Activated T-helper 17 cell treated with anti-CD3 and anti-CD28 coated beads, Interleukin-2, amount 50 U/mL, for 72 hours (primary cell): ENCODE measurements at regions not wholly inside any gene's neighbourhood (a gene's known extent, or its start where the extent isn't known, plus 50 kb on each side); places are given as distances from the start of the nearest gene placed in this dataset.
"Not testable (repeated sequence)": the region's sequence is repeated elsewhere in the genome, so short reads cannot be mapped to it uniquely, and the experiment has no call there.

ENCODE experiments used
- ATAC-seq: fragments of 150-1000 bp; cut with Tn5 transposase; replicated peaks from 2 replicates; pipeline ENCODE4 v1.10.0; 2021; ENCODE audit warnings: mild to moderate bottlenecking, moderate library complexity
- H3K27ac Mint-ChIP-seq: one replicate; pipeline ENCODE4 v1.8.0; 2022; ENCODE audit warnings: mixed read lengths
- H3K27me3 Mint-ChIP-seq: one replicate; pipeline ENCODE4 v1.8.0; 2022; ENCODE audit warnings: mixed read lengths
- H3K36me3 Mint-ChIP-seq: one replicate; pipeline ENCODE4 v1.8.0; 2022; ENCODE audit warnings: low read depth, mild to moderate bottlenecking, mixed read lengths
- H3K4me1 Mint-ChIP-seq: one replicate; pipeline ENCODE4 v1.8.0; 2022; ENCODE audit warnings: mixed read lengths
- H3K4me3 Mint-ChIP-seq: one replicate; pipeline ENCODE4 v1.8.0; 2022; ENCODE audit warnings: mild to moderate bottlenecking, mixed read lengths
- H3K9me3 Mint-ChIP-seq: one replicate; pipeline ENCODE4 v1.8.0; 2022; ENCODE audit warnings: mixed read lengths

GRCh38 chr12:14032191-14032590, 50.8 kb upstream of the GRIN2B start:
- not testable (repeated sequence) for H3K27ac Mint-ChIP-seq, ATAC-seq, H3K4me1 Mint-ChIP-seq, H3K4me3 Mint-ChIP-seq, H3K36me3 Mint-ChIP-seq, H3K27me3 Mint-ChIP-seq, H3K9me3 Mint-ChIP-seq

- Mint-ChIP-seq H3K9me3 (peaks cover 5% of the 10 kb centered on the region), H3K36me3 (no peaks in the 10 kb centered on the region), H3K27me3 (peaks cover 11% of the 10 kb centered on the region), H3K4me1 (no peaks in the 10 kb centered on the region), H3K27ac (no peak overlapping the region), H3K4me3 (no peak overlapping the region)
- ATAC-seq, result no peak
Measured at GRCh38 chr12:14043776-14044175, 62.4 kb upstream of the GRIN2B start.

- no peak overlapping the region for H3K27ac Mint-ChIP-seq
- H3K4me1 Mint-ChIP-seq, result no peaks in the 10 kb centered on the region
- H3K27me3 Mint-ChIP-seq, result peaks cover 16% of the 10 kb centered on the region
- ATAC-seq, result no peak
- no peaks in the 10 kb centered on the region for H3K36me3 Mint-ChIP-seq
- peaks cover 3% of the 10 kb centered on the region for H3K9me3 Mint-ChIP-seq
- no peak overlapping the region for H3K4me3 Mint-ChIP-seq
Measured at GRCh38 chr12:14048941-14049545, 67.6 kb upstream of the GRIN2B start.

GRCh38 chr12:14057895-14058294, 76.5 kb upstream of the GRIN2B start:
- Mint-ChIP-seq H3K36me3 (no peaks in the 10 kb centered on the region), H3K27me3 (peaks cover 10% of the 10 kb centered on the region), H3K4me3 (no peak overlapping the region), H3K9me3 (no peaks in the 10 kb centered on the region), H3K27ac (no peak overlapping the region), H3K4me1 (no peaks in the 10 kb centered on the region)
- ATAC-seq, result no peak

GRCh38 chr12:14058717-14059116, 77.3 kb upstream of the GRIN2B start:
- H3K4me3 Mint-ChIP-seq, result no peak overlapping the region
- H3K27me3 Mint-ChIP-seq, result peaks cover 10% of the 10 kb centered on the region
- H3K9me3 Mint-ChIP-seq, result no peaks in the 10 kb centered on the region
- no peaks in the 10 kb centered on the region for H3K4me1 Mint-ChIP-seq
- no peaks in the 10 kb centered on the region for H3K36me3 Mint-ChIP-seq
- no peak for ATAC-seq
- no peak overlapping the region for H3K27ac Mint-ChIP-seq

GRCh38 chr12:14059548-14059947, 78.1 kb upstream of the GRIN2B start:
- no peaks in the 10 kb centered on the region for H3K9me3 Mint-ChIP-seq
- ATAC-seq, result no peak
- no peaks in the 10 kb centered on the region for H3K4me1 Mint-ChIP-seq
- H3K27ac Mint-ChIP-seq, result no peak overlapping the region
- H3K4me3 Mint-ChIP-seq, result no peak overlapping the region
- no peaks in the 10 kb centered on the region for H3K36me3 Mint-ChIP-seq
- peaks cover 10% of the 10 kb centered on the region for H3K27me3 Mint-ChIP-seq

GRCh38 chr12:14065616-14066015, 84.2 kb upstream of the GRIN2B start:
- H3K27me3 Mint-ChIP-seq, result peaks cover 3% of the 10 kb centered on the region

GRCh38 chr12:14066021-14066420, 84.6 kb upstream of the GRIN2B start:
- ATAC-seq, result no peak
- no peaks in the 10 kb centered on the region for H3K4me1 Mint-ChIP-seq
- H3K27ac Mint-ChIP-seq, result no peak overlapping the region
- no peaks in the 10 kb centered on the region for H3K9me3 Mint-ChIP-seq
- H3K27me3 Mint-ChIP-seq, result peaks cover 3% of the 10 kb centered on the region
- H3K4me3 Mint-ChIP-seq, result no peak overlapping the region
- H3K36me3 Mint-ChIP-seq, result no peaks in the 10 kb centered on the region

More at GRCh38 chr12:14065616-14066015, 84.2 kb upstream of the GRIN2B start:
- H3K4me1 Mint-ChIP-seq, result no peaks in the 10 kb centered on the region
- H3K36me3 Mint-ChIP-seq, result no peaks in the 10 kb centered on the region
- H3K27ac Mint-ChIP-seq, result no peak overlapping the region
- H3K4me3 Mint-ChIP-seq, result no peak overlapping the region
- no peaks in the 10 kb centered on the region for H3K9me3 Mint-ChIP-seq
- no peak for ATAC-seq

- Mint-ChIP-seq H3K27me3 (peaks cover 9% of the 10 kb centered on the region), H3K36me3 (no peaks in the 10 kb centered on the region), H3K27ac (no peak overlapping the region), H3K9me3 (no peaks in the 10 kb centered on the region), H3K4me1 (no peaks in the 10 kb centered on the region), H3K4me3 (no peak overlapping the region)
- ATAC-seq, result no peak
Measured at GRCh38 chr12:14068961-14069360, 87.6 kb upstream of the GRIN2B start.

- ATAC-seq, result no peak
- Mint-ChIP-seq H3K27ac (no peak overlapping the region), H3K4me1 (no peaks in the 10 kb centered on the region), H3K9me3 (peaks cover 1% of the 10 kb centered on the region), H3K4me3 (no peak overlapping the region), H3K27me3 (peaks cover 9% of the 10 kb centered on the region), H3K36me3 (no peaks in the 10 kb centered on the region)
Measured at GRCh38 chr12:14071833-14072232, 90.4 kb upstream of the GRIN2B start.

GRCh38 chr12:14072987-14073386, 91.6 kb upstream of the GRIN2B start:
- H3K27ac Mint-ChIP-seq, result no peak overlapping the region
- peaks cover 5% of the 10 kb centered on the region for H3K9me3 Mint-ChIP-seq
- no peak overlapping the region for H3K4me3 Mint-ChIP-seq
- no peak for ATAC-seq
- no peaks in the 10 kb centered on the region for H3K4me1 Mint-ChIP-seq
- peaks cover 6% of the 10 kb centered on the region for H3K27me3 Mint-ChIP-seq
- H3K36me3 Mint-ChIP-seq, result no peaks in the 10 kb centered on the region

GRCh38 chr12:14075797-14076393, 94.5 kb upstream of the GRIN2B start:
- Mint-ChIP-seq H3K4me1 (no peaks in the 10 kb centered on the region), H3K27ac (no peak overlapping the region), H3K9me3 (peaks cover 5% of the 10 kb centered on the region)

GRCh38 chr12:14076538-14076937, 95.1 kb upstream of the GRIN2B start:
- peaks cover 6% of the 10 kb centered on the region for H3K27me3 Mint-ChIP-seq
- no peaks in the 10 kb centered on the region for H3K4me1 Mint-ChIP-seq
- no peak overlapping the region for H3K4me3 Mint-ChIP-seq
- H3K9me3 Mint-ChIP-seq, result peaks cover 5% of the 10 kb centered on the region
- H3K36me3 Mint-ChIP-seq, result no peaks in the 10 kb centered on the region
- ATAC-seq, result no peak
- no peak overlapping the region for H3K27ac Mint-ChIP-seq

More at GRCh38 chr12:14075797-14076393, 94.5 kb upstream of the GRIN2B start:
- Mint-ChIP-seq H3K4me3 (no peak overlapping the region), H3K27me3 (peaks cover 6% of the 10 kb centered on the region), H3K36me3 (no peaks in the 10 kb centered on the region)
- no peak for ATAC-seq

- Mint-ChIP-seq H3K9me3 (peaks cover 6% of the 10 kb centered on the region), H3K36me3 (no peaks in the 10 kb centered on the region), H3K27me3 (peaks cover 4% of the 10 kb centered on the region), H3K27ac (no peak overlapping the region), H3K4me3 (no peak overlapping the region), H3K4me1 (no peaks in the 10 kb centered on the region)
- no peak for ATAC-seq
Measured at GRCh38 chr12:14086838-14087237, 105.4 kb upstream of the GRIN2B start.

- peaks cover 11% of the 10 kb centered on the region for H3K9me3 Mint-ChIP-seq
- no peaks in the 10 kb centered on the region for H3K36me3 Mint-ChIP-seq
- H3K27me3 Mint-ChIP-seq, result peaks cover 24% of the 10 kb centered on the region
- no peak for ATAC-seq
- no peaks in the 10 kb centered on the region for H3K4me1 Mint-ChIP-seq
- H3K27ac Mint-ChIP-seq, result no peak overlapping the region
- no peak overlapping the region for H3K4me3 Mint-ChIP-seq
Measured at GRCh38 chr12:14099994-14100393, 118.6 kb upstream of the GRIN2B start.
